H1 (cell line): ENCODE measurements at regions not wholly inside any gene's neighbourhood (a gene's known extent, or its start where the extent isn't known, plus 50 kb on each side); places are given as distances from the start of the nearest gene placed in this dataset.

Experiments used
- EP300 ChIP-seq, 2 experiments: IDR thresholded peaks; 1 replicate in 1 of 2; 2 replicates in 1 of 2; pipeline ENCODE4 v1.6.1; 2011 to 2012; ENCODE audit warnings: low read depth in 2 of 2, low read length in 2 of 2, mild to moderate bottlenecking in 2 of 2, borderline replicate concordance in 1 of 2, inconsistent platforms in 1 of 2, moderate library complexity in 1 of 2
- KDM5A ChIP-seq: fragments of 200-600 bp; IDR thresholded peaks from 2 replicates; pipeline ENCODE4 v1.7.1; 2012; ENCODE audit warnings: mild to moderate bottlenecking, low read length, inconsistent platforms, mixed read lengths

DNA sequence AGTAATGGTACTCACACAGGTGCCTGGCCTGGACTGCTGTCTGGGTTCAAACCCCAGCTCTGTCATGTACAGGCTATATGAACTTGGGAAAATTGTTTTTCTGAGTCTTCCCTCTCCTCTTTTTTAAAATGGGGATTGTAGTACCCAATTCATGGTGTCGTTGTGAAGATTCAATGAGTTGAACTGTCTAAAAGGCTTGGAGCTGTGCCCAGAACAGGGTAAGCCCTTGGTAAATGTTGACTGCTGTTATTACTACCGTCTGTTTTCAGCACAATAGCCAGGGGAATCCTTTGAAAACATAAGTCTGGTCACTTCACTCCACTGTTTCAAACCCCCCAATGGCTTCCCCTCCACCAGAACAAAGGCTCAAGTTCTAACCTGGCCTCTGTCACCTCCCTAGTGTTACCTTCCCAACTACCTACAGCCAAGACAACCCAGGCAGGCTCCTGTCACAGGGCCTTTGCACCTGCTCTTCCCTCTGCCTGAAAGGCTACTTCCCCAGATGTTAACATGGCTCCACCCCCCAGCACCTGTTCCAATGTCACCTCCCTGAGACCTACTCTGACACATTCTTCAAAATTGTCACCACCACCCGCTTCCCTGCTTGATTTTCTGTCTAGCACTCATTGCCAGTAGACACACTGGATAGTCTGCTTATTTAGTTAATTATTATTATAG lies 152.8 kb downstream of the CHST1 start (continued):
- no peak for TF ChIP-seq EP300 (IDR thresholded peaks at IDR 0.05; ENCODE audit: borderline replicate concordance in 1 of 2, low read depth in 2 of 2, low read length in 2 of 2)
- no peak for TF ChIP-seq KDM5A
- TF ChIP-seq, all 59 proteins: peak for 0
